Esophagus squamous epithelium (tissue), 4 donors: ENCODE measurements at regions not wholly inside any gene's neighbourhood (a gene's known extent, or its start where the extent isn't known, plus 50 kb on each side); places are given as distances from the start of the nearest gene placed in this dataset.

Experiments
- CTCF ChIP-seq, 6 experiments: fragments of 450-650 bp in 4 of 6; fragments of 200-600 bp in 2 of 6; sonication (generic) in 2 of 6; IDR thresholded peaks; one replicate each; pipeline ENCODE4 v1.5.1; 2016 to 2019; ENCODE audit warnings: antibody characterized with exemption in 6 of 6, mild to moderate bottlenecking in 4 of 6, moderate library complexity in 4 of 6
- POLR2A ChIP-seq, 4 donors: fragments of 450-650 bp; IDR thresholded peaks; one replicate each; pipeline ENCODE4 v1.6.1; 2017; ENCODE audit warnings: antibody characterized with exemption in 4 of 4, mild to moderate bottlenecking in 4 of 4, moderate library complexity in 3 of 4

GRCh38 chr5:125150041-125150669 is 403.7 kb upstream of the ZNF608 start:
- TF ChIP-seq CTCF (IDR thresholded peaks at IDR 0.05), result no peak
- no peak for TF ChIP-seq POLR2A (IDR thresholded peaks at IDR 0.05)
